HG03108 (cell line): ENCODE measurements at regions not wholly inside any gene's neighbourhood (a gene's known extent, or its start where the extent isn't known, plus 50 kb on each side); places are given as distances from the start of the nearest gene placed in this dataset.

Experiments
- ATAC-seq: cut with Tn5 transposase; IDR thresholded peaks from one replicate; pipeline ENCODE4 v1.9.1; 2021; ENCODE audit warnings: moderate library complexity; ENCODE audit not compliant: unreplicated experiment

GRCh38 chr4:134278675-134279074 lies 77.1 kb upstream of the PABPC4L start:
- ATAC-seq = no peak

GRCh38 chr4:134276476-134276875 lies 74.9 kb upstream of the PABPC4L start:
- ATAC-seq = no peak

GRCh38 chr4:134260126-134260525 lies 58.5 kb upstream of the PABPC4L start:
- ATAC-seq = no peak
